ENCODE measurements at regions not wholly inside any gene's neighbourhood (a gene's known extent, or its start where the extent isn't known, plus 50 kb on each side); places are given as distances from the start of the nearest gene placed in this dataset.

- TF ChIP-seq JUND (IDR thresholded peaks at IDR 0.05) (no peak), CTCF (IDR thresholded peaks at IDR 0.05; ENCODE audit: low read depth, low read length, missing input control) (no peak), MAX (IDR thresholded peaks at IDR 0.05) (no peak), REST (IDR thresholded peaks at IDR 0.05) (no peak), YY1 (IDR thresholded peaks at IDR 0.05) (no peak), ATF3 (IDR thresholded peaks at IDR 0.05) (no peak), FOXA1 (IDR thresholded peaks at IDR 0.05) (no peak)
Measured at GRCh38 chr5:155872629-155873220, 454.2 kb upstream of the SGCD start.

All from liver (tissue), 3 donors.